ENCODE measurements at regions not wholly inside any gene's neighbourhood (a gene's known extent, or its start where the extent isn't known, plus 50 kb on each side); places are given as distances from the start of the nearest gene placed in this dataset.

DNA sequence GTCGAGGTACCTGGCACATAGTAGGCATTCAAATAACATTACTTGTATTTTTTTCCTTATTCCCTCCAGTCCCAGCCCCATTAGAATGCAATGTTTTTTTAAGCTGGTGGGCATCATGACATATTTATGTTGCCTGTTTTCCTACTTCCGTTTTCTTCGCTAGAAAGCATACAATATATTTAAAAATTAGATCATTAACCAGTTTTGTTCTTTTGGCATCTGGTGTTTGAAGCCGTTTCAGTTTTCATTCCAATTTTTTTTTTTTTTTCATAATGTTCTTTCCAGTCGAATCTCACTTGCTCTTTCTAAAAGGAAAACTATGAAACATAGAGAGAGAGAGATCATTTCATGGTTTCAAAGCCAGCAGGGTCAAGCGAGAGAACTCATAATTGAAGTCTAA lies 228.3 kb upstream of the C9orf72 start:
- TF ChIP-seq, protein P1, sequence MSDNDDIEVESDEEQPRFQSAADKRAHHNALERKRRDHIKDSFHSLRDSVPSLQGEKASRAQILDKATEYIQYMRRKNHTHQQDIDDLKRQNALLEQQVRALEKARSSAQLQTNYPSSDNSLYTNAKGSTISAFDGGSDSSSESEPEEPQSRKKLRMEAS (IDR thresholded peaks at IDR 0.05; ENCODE audit: insufficient read depth, insufficient read length) = no peak
- TF ChIP-seq GATA2 (IDR thresholded peaks at IDR 0.05; ENCODE audit: insufficient read depth, insufficient read length, low read depth, low read length) = no peak
- no peak for TF ChIP-seq POLR2A (IDR thresholded peaks at IDR 0.05; ENCODE audit: low read depth, low read length)
- no peak for TF ChIP-seq FOS (IDR thresholded peaks at IDR 0.05; ENCODE audit: borderline replicate concordance, insufficient read depth, low read length)
- TF ChIP-seq CTCF (IDR thresholded peaks at IDR 0.05; ENCODE audit: extremely low read depth in 1 of 2, insufficient read depth in 1 of 2, low read depth in 1 of 2, low read length in 2 of 2) = no peak
- no peak for TF ChIP-seq JUN (IDR thresholded peaks at IDR 0.05; ENCODE audit: borderline replicate concordance, insufficient read depth, insufficient read length, low read depth)
- no peak for TF ChIP-seq EZH2 (IDR thresholded peaks at IDR 0.05; ENCODE audit: borderline replicate concordance, low read depth, low read length, severe bottlenecking)
- TF ChIP-seq POLR2AphosphoS5 (IDR thresholded peaks at IDR 0.05; ENCODE audit: insufficient read depth, low read depth, low read length) = no peak
- TF ChIP-seq MYC (IDR thresholded peaks at IDR 0.05; ENCODE audit: low read depth, low read length) = no peak
- Histone ChIP-seq H3K27me3 (ENCODE audit: control insufficient read depth in 2 of 2, insufficient read depth in 2 of 2, low read length in 2 of 2) (no peaks in the 10 kb centered on the region), H3K9ac (replicated peaks; ENCODE audit: extremely low read depth, insufficient read depth, low read length) (no peak overlapping the region), H3K27ac (ENCODE audit: insufficient read depth, low read depth, low read length) (no peak overlapping the region), H3K4me1 (ENCODE audit: control insufficient read depth, extremely low read depth, insufficient read depth, low read length) (no peaks in the 10 kb centered on the region), H3K4me2 (ENCODE audit: insufficient read depth, low read length) (no peak overlapping the region), H3K9me3 (replicated peaks; ENCODE audit: control insufficient read depth, insufficient read depth, low read length) (peaks cover 2% of the 10 kb centered on the region), H4K20me1 (replicated peaks; ENCODE audit: control insufficient read depth, extremely low read depth, insufficient read depth, low read length) (no peaks in the 10 kb centered on the region), H3K9me1 (replicated peaks; ENCODE audit: control insufficient read depth, extremely low read depth, insufficient read depth, low read length) (no peaks in the 10 kb centered on the region), H3K79me2 (ENCODE audit: control insufficient read depth, insufficient read depth, low read length) (no peaks in the 10 kb centered on the region), H3K4me3 (replicated peaks in 1 of 3; ENCODE audit: insufficient read depth in 1 of 3, low read depth in 1 of 3, low read length in 3 of 3) (no peak overlapping the region), H2AFZ (ENCODE audit: low read depth, low read length) (no peak overlapping the region), H3K36me3 (ENCODE audit: control insufficient read depth in 2 of 2, extremely low read depth in 1 of 2, insufficient read depth in 2 of 2, low read length in 2 of 2) (no peaks in the 10 kb centered on the region)
- FAIRE-seq (no peak), DNase-seq (ENCODE audit: low read depth, low spot score) (no peak)
- ChIA-PET CTCF (no interaction called here), POLR2A (no interaction called here)
- intact Hi-C loops (cut with micrococcal nuclease) (no loop called here), dilution Hi-C loops (cut with MboI; ENCODE audit: extremely low pct_ligation_motif_present, low sequenced_read_pairs) (no loop called here)
- no TSS peak for BruUV-seq (replicated peaks)
